HCT116 (cell line): ENCODE measurements at regions not wholly inside any gene's neighbourhood (a gene's known extent, or its start where the extent isn't known, plus 50 kb on each side); places are given as distances from the start of the nearest gene placed in this dataset.

ENCODE experiments used
- ATAC-seq: fragments of 200-7000 bp; cut with Tn5 transposase; 2 replicates; pipeline ENCODE4 v1.9.1; 2020; ENCODE audit warnings: mild to moderate bottlenecking, moderate library complexity
- BruUV-seq: library from RNA; stranded (reverse); fragments of 400-500 nt; replicated peaks from 2 replicates; lab custom pipeline; 2021; lab: Mats Ljungman, UMichigan
- CTCF ChIA-PET: fragments of 300-600 bp; sonication (Branson Sonifier 250); formaldehyde crosslinking; loops from one replicate; lab custom pipeline; 2021; ENCODE audit warnings: antibody characterized with exemption; lab: Charles Lee
- POLR2A ChIA-PET: fragments of 300-600, 350-600 bp; sonication (Branson Sonifier 250); formaldehyde crosslinking; loops from one replicate; lab custom pipeline; 2021; ENCODE audit warnings: antibody characterized with exemption; lab: Charles Lee
- RAD21 ChIA-PET, 2 experiments: fragments of 300-600 bp; sonication (Branson Sonifier 250); formaldehyde crosslinking; loops; one replicate each; lab custom pipeline; 2023; ENCODE audit warnings: low total read pairs in 2 of 2; ENCODE audit not compliant: uncharacterized antibody in 2 of 2, unreplicated experiment in 2 of 2, low non-redundant PET in 1 of 2; lab: Charles Lee
- DNase-seq: peaks from one replicate; pipeline ENCODE4 v3.0.0-alpha.2; 2010; ENCODE audit warnings: low read depth, low spot score
- H2AFZ ChIP-seq: fragments of 200-600 bp; shearing (Covaris generic), sonication (generic); 2 replicates; pipeline ENCODE4 v1.6.1; 2017; ENCODE audit warnings: low read depth, mixed run types, mixed read lengths, antibody characterized with exemption, low read length; ENCODE audit not compliant: poor library complexity, severe bottlenecking
- H3K27ac ChIP-seq: 2 replicates; pipeline ENCODE4 v1.5.1; 2012; ENCODE audit warnings: low read depth, low read length
- H3K27me3 ChIP-seq: fragments of 200-600 bp; sonication (generic); 2 replicates; pipeline ENCODE4 v1.6.1; 2016; ENCODE audit warnings: mixed run types, low read length, mixed read lengths; ENCODE audit not compliant: insufficient read depth
- H3K36me3 ChIP-seq, 2 experiments: fragments of 200-500 bp in 1 of 2; fragments of 200-600 bp in 1 of 2; sonication (Bioruptor generic) in 1 of 2; sonication (generic) in 1 of 2; 2 replicates each; pipeline versions ENCODE4 v1.5.1 to v1.6.1; 2014 to 2016; ENCODE audit warnings: low read length in 2 of 2, inconsistent platforms in 1 of 2, mixed read lengths in 1 of 2, mixed run types in 1 of 2; ENCODE audit not compliant: insufficient read depth in 2 of 2, control insufficient read depth in 1 of 2
- H3K4me1 ChIP-seq, 2 experiments: fragments of 200-600 bp in 1 of 2; sonication (generic) in 1 of 2; 2 replicates each; pipeline versions ENCODE4 v1.5.1 to v1.6.1; 2012 to 2017; ENCODE audit warnings: low read length in 2 of 2, inconsistent platforms in 1 of 2, mild to moderate bottlenecking in 1 of 2, mixed read lengths in 1 of 2, mixed run types in 1 of 2, moderate library complexity in 1 of 2; ENCODE audit not compliant: insufficient read depth in 2 of 2, control insufficient read depth in 1 of 2
- H3K4me2 ChIP-seq: fragments of 200-600 bp; sonication (generic); 2 replicates; pipeline ENCODE4 v1.6.1; 2017; ENCODE audit warnings: mixed run types, low read length, mixed read lengths
- H3K4me3 ChIP-seq, 2 experiments: fragments of 200-600 bp in 1 of 2; sonication (generic) in 1 of 2; replicated peaks in 1 of 2; 2 replicates each; pipeline ENCODE4 v1.5.1; 2011 to 2016; ENCODE audit warnings: low read length in 2 of 2, control low read depth in 1 of 2, low read depth in 1 of 2, mild to moderate bottlenecking in 1 of 2, mixed read lengths in 1 of 2, mixed run types in 1 of 2
- H3K79me2 ChIP-seq: fragments of 200-600 bp; sonication (generic); 2 replicates; pipeline ENCODE4 v1.6.1; 2017; ENCODE audit warnings: mild to moderate bottlenecking, mixed run types, low read length, moderate library complexity, mixed read lengths; ENCODE audit not compliant: insufficient read depth
- H3K9ac ChIP-seq: fragments of 200-600 bp; sonication (generic); 2 replicates; pipeline ENCODE4 v1.6.1; 2016; ENCODE audit warnings: low read length, mixed read lengths
- H3K9me2 ChIP-seq: fragments of 200-600 bp; sonication (generic), shearing (Covaris generic); 2 replicates; pipeline ENCODE4 v1.6.1; 2017; ENCODE audit warnings: mixed run types, mild to moderate bottlenecking, moderate library complexity; ENCODE audit not compliant: insufficient read depth
- H3K9me3 ChIP-seq, 2 experiments: fragments of 200-500 bp in 1 of 2; fragments of 200-600 bp in 1 of 2; sonication (Bioruptor generic) in 1 of 2; sonication (generic) in 1 of 2; 2 replicates each; pipeline ENCODE4 v1.6.1; 2014 to 2017; ENCODE audit warnings: low read length in 2 of 2, mixed read lengths in 2 of 2, inconsistent platforms in 1 of 2, low read depth in 1 of 2, mild to moderate bottlenecking in 1 of 2, mixed run types in 1 of 2, moderate library complexity in 1 of 2; ENCODE audit not compliant: control insufficient read depth in 1 of 2, insufficient read depth in 1 of 2
- H4K20me1 ChIP-seq: fragments of 200-600 bp; sonication (generic), shearing (Covaris generic); 2 replicates; pipeline ENCODE4 v1.6.1; 2017; ENCODE audit warnings: mixed run types, mild to moderate bottlenecking, moderate library complexity; ENCODE audit not compliant: insufficient read depth
- CBX3 ChIP-seq: IDR thresholded peaks from 2 replicates; pipeline ENCODE4 v1.6.1; 2012; ENCODE audit warnings: low read depth
- ELF1 ChIP-seq: IDR thresholded peaks from 2 replicates; pipeline ENCODE4 v1.6.1; 2012; ENCODE audit warnings: low read depth, borderline replicate concordance
- EZH2 ChIP-seq: fragments of 200-600 bp; sonication (generic); IDR thresholded peaks from 2 replicates; pipeline ENCODE4 v1.6.1; 2017; ENCODE audit warnings: antibody characterized with exemption, mixed run types
- POLR2AphosphoS5 ChIP-seq: IDR thresholded peaks from 2 replicates; pipeline ENCODE4 v1.6.1; 2011; ENCODE audit warnings: mild to moderate bottlenecking, low read depth, low read length, moderate library complexity
- REST ChIP-seq: IDR thresholded peaks from 2 replicates; pipeline ENCODE4 v1.6.1; 2012; ENCODE audit warnings: low read depth
- TCF7L2 ChIP-seq: IDR thresholded peaks from 2 replicates; pipeline ENCODE4 v1.7.0; 2011; ENCODE audit warnings: borderline replicate concordance, inconsistent platforms; ENCODE audit not compliant: insufficient read depth, insufficient read length; ENCODE audit errors: extremely low read depth
- YY1 ChIP-seq: IDR thresholded peaks from 2 replicates; pipeline ENCODE4 v1.6.1; 2011; ENCODE audit warnings: low read length, low read depth, moderate library complexity, mild to moderate bottlenecking; ENCODE audit not compliant: insufficient replicate concordance; ENCODE audit errors: extremely low read depth
- ZBTB33 ChIP-seq: IDR thresholded peaks from 2 replicates; pipeline ENCODE4 v1.6.1; 2011; ENCODE audit warnings: mild to moderate bottlenecking, low read length, moderate library complexity; ENCODE audit not compliant: insufficient replicate concordance; ENCODE audit errors: extremely low read depth
- ZNF274 ChIP-seq: fragments of 200-500 bp; sonication (Bioruptor generic); IDR thresholded peaks from 2 replicates; pipeline ENCODE4 v1.6.1; 2014; ENCODE audit warnings: mild to moderate bottlenecking, low read depth, low read length, inconsistent platforms
- intact Hi-C: fragments of 100-400 bp; cut with micrococcal nuclease; formaldehyde crosslinking; loops from 2 replicates; pipeline ENCODE4 v1.10.0; 2022

GRCh38 chr9:21657966-21658667, 144.3 kb upstream of the MTAP start:
- ATAC-seq (no peak), DNase-seq (no peak)
- Histone ChIP-seq H3K4me3 (no peak overlapping the region), H3K9me2 (no peaks in the 10 kb centered on the region), H3K4me1 (peaks cover 4 to 32% of the 10 kb centered on the region in 2 experiments; a peak in 2 of 4 replicates), H3K27ac (no peak overlapping the region), H3K9me3 (no peaks in the 10 kb centered on the region), H3K36me3 (no peaks in the 10 kb centered on the region), H2AFZ (peak overlapping the region; percentile 51), H3K9ac (no peak overlapping the region), H3K79me2 (no peaks in the 10 kb centered on the region), H3K27me3 (no peaks in the 10 kb centered on the region), H3K4me2 (no peak overlapping the region), H4K20me1 (no peaks in the 10 kb centered on the region)
- ChIA-PET RAD21 (no interaction called here), POLR2A (interaction anchor here (0.6 to 1.8 kb wide), 5 partner anchors 14 to 76 kb away, joined by 3 to 4 read pairs (median 3); no protein-coding TSS in a partner anchor), CTCF (no interaction called here)
- no peak for TF ChIP-seq POLR2AphosphoS5
- TF ChIP-seq ELF1, result no peak
- TF ChIP-seq EZH2, result no peak
- no peak for TF ChIP-seq REST
- no peak for TF ChIP-seq ZBTB33
- no peak for TF ChIP-seq CBX3
- TF ChIP-seq TCF7L2, result no peak
- no peak for TF ChIP-seq ZNF274
- no peak for TF ChIP-seq YY1
- intact Hi-C loops, result no loop called here
- BruUV-seq, result no TSS peak
